HUES48 (cell line): ENCODE measurements at regions not wholly inside any gene's neighbourhood (a gene's known extent, or its start where the extent isn't known, plus 50 kb on each side); places are given as distances from the start of the nearest gene placed in this dataset.
A peak's percentile ranks its signal among the peaks of the same experiment; 100 is the strongest.

Source experiments
- H3K27ac ChIP-seq: one replicate; pipeline ENCODE4 v1.7.0; 2013; ENCODE audit warnings: low read depth, low read length, inconsistent platforms
- H3K27me3 ChIP-seq: 2 replicates; pipeline ENCODE4 v1.6.1; 2013; ENCODE audit warnings: mild to moderate bottlenecking, low read length; ENCODE audit not compliant: control insufficient read depth, insufficient read depth
- H3K36me3 ChIP-seq: 2 replicates; pipeline ENCODE4 v1.6.1; 2013; ENCODE audit warnings: low read length; ENCODE audit not compliant: control insufficient read depth, insufficient read depth
- H3K4me1 ChIP-seq: 2 replicates; pipeline ENCODE4 v1.6.1; 2013; ENCODE audit warnings: mild to moderate bottlenecking, low read length; ENCODE audit not compliant: control insufficient read depth, insufficient read depth
- H3K4me3 ChIP-seq: 2 replicates; pipeline ENCODE4 v1.5.1; 2013; ENCODE audit warnings: mild to moderate bottlenecking, low read depth, low read length
- H3K9ac ChIP-seq: 2 replicates; pipeline ENCODE4 v1.6.1; 2013; ENCODE audit warnings: mild to moderate bottlenecking, low read depth, low read length, moderate library complexity
- H3K9me3 ChIP-seq: 2 replicates; pipeline ENCODE4 v1.6.1; 2013; ENCODE audit warnings: low read length; ENCODE audit not compliant: control insufficient read depth, insufficient read depth

DNA sequence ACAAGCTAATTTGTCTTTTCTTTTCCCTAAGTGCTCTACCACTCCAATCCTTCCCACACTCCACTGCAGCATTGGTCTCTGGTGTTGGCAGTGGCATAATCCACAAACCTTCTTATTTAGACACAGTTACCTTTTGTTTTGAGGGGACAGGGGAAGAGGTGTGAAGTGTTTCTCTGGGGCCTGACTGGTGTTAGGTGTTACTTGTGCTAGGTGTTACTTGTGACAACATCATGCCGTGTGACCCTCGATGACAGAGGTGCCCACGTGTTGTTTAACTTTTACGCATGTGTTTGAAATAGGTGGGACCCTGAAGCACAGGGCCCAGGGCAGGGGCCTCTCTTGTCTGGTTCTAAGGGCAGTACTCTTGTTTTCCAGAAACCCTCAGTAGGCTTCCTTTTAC is 70.5 kb upstream of the SPRY4 start:
- Histone ChIP-seq H3K4me3 (no peak overlapping the region), H3K9me3 (no peaks in the 10 kb centered on the region)

DNA sequence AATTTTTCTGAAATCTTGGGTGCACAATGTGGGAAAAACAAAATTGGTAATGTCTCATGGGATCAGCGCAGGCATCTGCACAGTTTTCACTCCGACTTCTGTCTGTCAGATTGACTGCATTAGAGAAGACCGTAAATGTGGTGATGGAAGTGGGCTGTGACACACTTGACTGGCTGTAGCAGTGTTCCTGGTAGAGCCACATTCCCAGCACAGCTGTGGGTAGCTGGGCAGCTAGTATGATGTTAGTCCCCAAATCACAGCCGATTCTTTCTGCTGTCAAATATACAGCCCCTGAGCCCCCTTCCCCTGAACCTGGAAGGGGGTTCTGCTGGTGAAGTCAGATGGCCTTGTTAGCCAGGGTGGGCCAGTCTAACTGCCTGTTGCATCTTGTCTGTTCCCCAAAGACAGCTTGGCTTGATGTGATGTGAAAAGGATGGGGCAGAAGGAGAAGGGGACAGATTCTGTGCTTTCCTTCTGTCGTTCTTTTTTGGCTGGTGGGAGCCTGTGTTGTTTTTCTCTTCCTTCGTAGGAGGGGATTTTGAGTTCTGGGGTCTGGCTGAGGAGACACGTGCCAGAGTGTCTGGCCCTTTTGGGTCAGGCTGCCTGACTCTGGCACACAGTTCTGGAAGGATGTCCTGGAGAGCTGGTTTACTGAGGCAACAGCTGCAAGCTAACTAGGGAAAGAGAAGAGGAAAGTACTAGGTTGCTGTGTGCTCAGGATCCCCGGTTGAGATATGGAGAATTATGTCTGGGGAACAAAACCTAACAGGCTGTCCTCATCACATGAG is 66.4 kb upstream of the SPRY4 start:
- H3K4me3 ChIP-seq: no peak overlapping the region
- H3K4me1 ChIP-seq: peaks cover 22% of the 10 kb centered on the region
- no peak overlapping the region for H3K9ac ChIP-seq
- H3K36me3 ChIP-seq: no peaks in the 10 kb centered on the region
- H3K27me3 ChIP-seq: no peaks in the 10 kb centered on the region
- no peaks in the 10 kb centered on the region for H3K9me3 ChIP-seq
- H3K27ac ChIP-seq: peak overlapping the region; percentile 7

More for the DNA sequence above, 70.5 kb upstream of the SPRY4 start:
- Histone ChIP-seq H3K9ac (no peak overlapping the region), H3K27ac (no peak overlapping the region), H3K36me3 (no peaks in the 10 kb centered on the region), H3K27me3 (no peaks in the 10 kb centered on the region), H3K4me1 (peaks cover 8% of the 10 kb centered on the region)

DNA sequence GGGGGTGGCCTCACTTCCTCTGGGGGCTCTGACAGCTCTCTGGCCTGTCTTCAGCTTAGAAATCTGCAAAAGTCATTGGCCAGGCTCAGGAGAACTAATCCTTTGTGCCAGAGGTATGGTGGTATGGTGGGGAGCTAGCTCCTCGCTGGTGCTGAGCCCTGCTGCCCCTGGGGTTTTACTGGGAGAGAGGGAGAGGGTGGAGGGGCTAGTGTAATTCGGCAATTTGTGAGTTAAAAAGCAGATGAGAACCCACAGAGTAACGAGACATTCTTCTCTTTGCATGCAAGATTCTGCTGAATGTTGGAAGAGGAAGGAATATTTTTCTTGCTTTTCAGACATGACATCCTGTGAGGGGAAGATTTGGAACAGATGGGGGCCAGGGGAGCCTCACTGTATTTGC is 65.5 kb upstream of the SPRY4 start:
- Histone ChIP-seq H3K4me1 (peaks cover 22% of the 10 kb centered on the region), H3K9me3 (no peaks in the 10 kb centered on the region), H3K36me3 (no peaks in the 10 kb centered on the region), H3K4me3 (no peak overlapping the region), H3K27ac (peak overlapping the region; percentile 65), H3K27me3 (no peaks in the 10 kb centered on the region), H3K9ac (no peak overlapping the region)

DNA sequence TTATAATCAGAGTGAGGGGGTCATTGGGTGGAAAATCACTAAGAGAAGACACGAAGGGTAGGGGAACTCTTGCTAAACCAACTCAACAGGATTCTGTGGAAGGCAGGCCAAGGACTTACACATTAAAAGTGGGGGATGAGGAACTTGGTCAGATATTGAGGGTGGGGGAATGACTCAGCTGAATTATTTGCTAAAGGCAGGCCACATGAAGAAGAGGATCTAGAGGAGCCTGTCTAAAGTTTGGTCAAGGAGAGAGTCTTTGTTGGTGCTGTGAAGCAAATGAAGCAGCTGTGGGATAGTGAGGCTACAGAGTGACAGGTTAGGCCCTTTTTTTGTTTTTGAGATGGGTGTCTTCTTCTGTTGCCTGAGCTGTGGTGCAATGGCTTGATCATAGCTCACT is 63.9 kb upstream of the SPRY4 start:
- no peaks in the 10 kb centered on the region for H3K27me3 ChIP-seq
- no peak overlapping the region for H3K4me3 ChIP-seq
- H3K9ac ChIP-seq: no peak overlapping the region
- H3K9me3 ChIP-seq: no peaks in the 10 kb centered on the region
- peaks cover 22% of the 10 kb centered on the region for H3K4me1 ChIP-seq
- no peaks in the 10 kb centered on the region for H3K36me3 ChIP-seq
- no peak overlapping the region for H3K27ac ChIP-seq

DNA sequence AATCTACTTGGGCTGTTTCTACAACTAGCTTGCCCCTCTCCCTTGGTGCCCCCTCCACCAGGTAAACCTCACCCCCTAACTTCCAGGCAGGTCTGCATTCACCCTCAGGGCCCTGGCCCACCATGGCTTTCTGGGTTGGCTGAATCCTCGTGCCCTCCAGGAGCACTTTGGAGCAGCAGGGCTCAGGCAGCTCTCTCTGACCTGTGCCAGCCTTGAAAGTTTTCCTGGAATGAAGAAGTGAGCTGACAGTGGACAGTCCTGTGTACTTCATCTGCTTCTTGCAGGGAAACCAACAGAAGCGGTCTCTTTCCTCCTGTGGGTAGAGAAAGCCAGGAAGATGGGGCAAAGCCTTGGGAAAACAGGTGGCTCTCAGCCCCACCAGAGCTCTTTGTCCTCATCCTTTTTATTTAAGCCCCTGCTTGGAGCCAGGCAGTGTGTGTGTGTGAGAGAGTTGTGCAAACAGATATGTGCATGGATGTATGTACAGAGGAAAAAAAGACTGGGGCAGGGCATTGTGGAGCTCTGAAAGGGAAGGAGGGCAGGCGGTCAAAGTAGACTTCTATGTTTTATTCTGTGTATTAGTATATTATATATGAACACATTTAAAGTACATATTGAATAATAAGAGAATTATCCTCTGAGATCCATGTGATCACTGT is 62.3 kb upstream of the SPRY4 start:
- no peaks in the 10 kb centered on the region for H3K36me3 ChIP-seq
- H3K27ac ChIP-seq: no peak overlapping the region
- peaks cover 22% of the 10 kb centered on the region for H3K4me1 ChIP-seq
- H3K9me3 ChIP-seq: no peaks in the 10 kb centered on the region
- no peak overlapping the region for H3K9ac ChIP-seq
- H3K4me3 ChIP-seq: no peak overlapping the region
- no peaks in the 10 kb centered on the region for H3K27me3 ChIP-seq

DNA sequence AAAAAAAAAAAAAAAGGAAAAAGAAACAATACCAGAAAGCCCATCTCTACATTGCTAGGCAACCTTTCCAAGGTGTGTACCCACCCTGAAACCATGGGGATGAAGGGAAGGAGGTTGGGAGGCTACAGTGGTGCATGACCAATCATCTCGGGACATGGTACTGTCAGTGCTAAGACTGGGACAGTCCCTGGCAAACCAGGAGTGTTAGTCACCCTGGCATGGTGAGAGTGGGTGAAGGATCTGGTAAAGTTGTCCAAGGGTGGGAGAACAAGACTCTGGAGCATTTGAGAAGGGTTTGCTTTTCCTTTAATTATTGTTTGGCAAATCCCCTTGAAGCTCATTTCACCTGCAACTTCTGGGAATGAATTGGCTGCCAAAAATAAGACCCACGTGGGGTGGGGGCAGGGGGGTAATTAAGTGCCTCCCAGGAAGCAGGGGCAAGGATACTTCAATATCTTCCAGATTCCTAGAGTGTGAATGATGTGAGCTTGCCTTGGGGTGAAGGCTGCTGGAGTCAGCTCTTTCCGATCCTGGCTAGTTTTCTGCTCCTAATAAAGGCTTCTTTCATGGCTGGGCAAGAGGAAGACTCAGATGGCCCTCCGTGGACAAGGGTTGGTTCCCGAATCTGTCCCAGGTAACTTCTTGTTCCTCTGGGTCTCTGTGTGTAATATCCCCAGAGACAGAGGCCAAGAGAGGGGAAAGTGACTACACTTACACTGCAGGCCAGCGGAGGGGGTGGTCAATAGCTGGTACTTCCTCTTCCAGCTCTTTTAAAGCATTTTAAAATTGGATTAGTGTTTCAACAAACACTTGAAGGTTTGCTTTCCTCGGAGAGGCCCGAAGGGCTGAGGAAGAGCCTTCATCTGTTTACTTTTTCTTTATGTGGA is 61.6 kb upstream of the SPRY4 start:
- H3K36me3 ChIP-seq: no peaks in the 10 kb centered on the region
- no peak overlapping the region for H3K9ac ChIP-seq
- no peak overlapping the region for H3K27ac ChIP-seq
- no peaks in the 10 kb centered on the region for H3K27me3 ChIP-seq
- peaks cover 22% of the 10 kb centered on the region for H3K4me1 ChIP-seq
- no peak overlapping the region for H3K4me3 ChIP-seq
- no peaks in the 10 kb centered on the region for H3K9me3 ChIP-seq

DNA sequence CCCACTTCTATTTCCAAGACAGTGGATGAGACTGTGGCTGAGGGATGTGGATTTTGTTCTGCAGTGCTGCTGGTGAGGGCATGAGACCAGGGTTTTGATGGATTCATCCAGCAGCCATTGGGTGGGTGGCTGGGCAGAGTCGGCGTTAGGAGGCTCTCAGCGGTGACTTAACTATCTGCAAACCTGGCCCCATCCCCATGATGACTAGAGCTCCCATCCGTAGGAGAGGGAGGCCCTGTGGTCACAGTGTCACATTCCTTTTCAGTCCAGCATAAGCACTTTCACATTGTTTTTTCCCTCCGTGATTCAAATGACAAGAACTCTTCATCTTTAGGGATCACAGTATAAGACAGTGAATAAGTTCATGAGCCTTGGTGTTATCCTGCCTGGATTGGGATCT is 60.4 kb upstream of the SPRY4 start:
- H3K27ac ChIP-seq: no peak overlapping the region

DNA sequence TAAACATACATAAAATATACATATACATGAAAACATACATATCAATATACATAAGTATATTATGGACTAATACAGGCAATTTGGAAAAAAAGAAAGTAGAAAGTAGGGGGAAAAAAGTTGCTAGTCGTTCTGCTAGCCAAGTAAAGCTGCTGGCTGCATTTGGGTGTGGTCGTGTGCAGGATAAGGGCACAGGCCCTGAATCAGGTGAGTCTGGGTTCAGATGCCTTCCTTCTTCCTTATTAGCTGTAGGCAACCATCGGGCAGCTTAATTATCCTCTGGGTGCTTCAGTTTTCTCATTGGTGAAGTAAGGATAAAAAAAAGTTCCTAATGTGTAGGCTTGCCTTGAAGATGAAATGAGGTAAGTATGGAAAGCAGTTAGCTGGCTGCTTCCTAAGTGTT is 59.2 kb upstream of the SPRY4 start:
- Histone ChIP-seq H3K27me3 (no peaks in the 10 kb centered on the region), H3K4me1 (0 out of 2 replicates have a peak, but pooled peaks cover 3% of the 10 kb centered on the region), H3K36me3 (no peaks in the 10 kb centered on the region), H3K27ac (no peak overlapping the region), H3K4me3 (no peak overlapping the region), H3K9me3 (no peaks in the 10 kb centered on the region), H3K9ac (no peak overlapping the region)

More for the DNA sequence above, 60.4 kb upstream of the SPRY4 start:
- Histone ChIP-seq H3K9me3 (no peaks in the 10 kb centered on the region), H3K4me1 (peaks cover 12% of the 10 kb centered on the region), H3K27me3 (no peaks in the 10 kb centered on the region), H3K4me3 (no peak overlapping the region), H3K9ac (no peak overlapping the region), H3K36me3 (no peaks in the 10 kb centered on the region)

DNA sequence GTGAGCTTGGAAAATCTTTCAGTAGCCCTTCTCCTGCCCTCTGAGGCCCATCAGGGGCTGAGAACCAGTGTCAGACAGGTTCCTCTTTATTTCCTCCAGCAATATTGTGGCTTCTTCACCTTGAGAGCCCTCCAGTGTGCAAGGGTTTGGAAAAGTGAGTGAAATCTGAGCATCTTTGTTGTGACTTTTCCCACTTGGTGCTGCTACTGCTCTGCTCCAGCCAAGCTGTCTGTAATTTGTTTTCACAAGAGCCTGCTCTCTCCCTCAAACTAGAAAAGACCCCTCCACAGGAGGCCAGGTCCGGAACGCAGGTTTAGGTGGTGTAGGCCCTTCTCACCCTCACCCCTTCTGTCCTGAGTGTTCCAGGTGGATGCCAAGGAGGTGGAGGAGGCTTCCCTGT is 57.4 kb upstream of the SPRY4 start:
- H3K9ac ChIP-seq: no peak overlapping the region
- no peaks in the 10 kb centered on the region for H3K36me3 ChIP-seq
- H3K4me3 ChIP-seq: no peak overlapping the region
- no peak overlapping the region for H3K27ac ChIP-seq
- H3K4me1 ChIP-seq: 0 out of 2 replicates have a peak, but pooled peaks cover 3% of the 10 kb centered on the region
- no peaks in the 10 kb centered on the region for H3K9me3 ChIP-seq
- no peaks in the 10 kb centered on the region for H3K27me3 ChIP-seq

DNA sequence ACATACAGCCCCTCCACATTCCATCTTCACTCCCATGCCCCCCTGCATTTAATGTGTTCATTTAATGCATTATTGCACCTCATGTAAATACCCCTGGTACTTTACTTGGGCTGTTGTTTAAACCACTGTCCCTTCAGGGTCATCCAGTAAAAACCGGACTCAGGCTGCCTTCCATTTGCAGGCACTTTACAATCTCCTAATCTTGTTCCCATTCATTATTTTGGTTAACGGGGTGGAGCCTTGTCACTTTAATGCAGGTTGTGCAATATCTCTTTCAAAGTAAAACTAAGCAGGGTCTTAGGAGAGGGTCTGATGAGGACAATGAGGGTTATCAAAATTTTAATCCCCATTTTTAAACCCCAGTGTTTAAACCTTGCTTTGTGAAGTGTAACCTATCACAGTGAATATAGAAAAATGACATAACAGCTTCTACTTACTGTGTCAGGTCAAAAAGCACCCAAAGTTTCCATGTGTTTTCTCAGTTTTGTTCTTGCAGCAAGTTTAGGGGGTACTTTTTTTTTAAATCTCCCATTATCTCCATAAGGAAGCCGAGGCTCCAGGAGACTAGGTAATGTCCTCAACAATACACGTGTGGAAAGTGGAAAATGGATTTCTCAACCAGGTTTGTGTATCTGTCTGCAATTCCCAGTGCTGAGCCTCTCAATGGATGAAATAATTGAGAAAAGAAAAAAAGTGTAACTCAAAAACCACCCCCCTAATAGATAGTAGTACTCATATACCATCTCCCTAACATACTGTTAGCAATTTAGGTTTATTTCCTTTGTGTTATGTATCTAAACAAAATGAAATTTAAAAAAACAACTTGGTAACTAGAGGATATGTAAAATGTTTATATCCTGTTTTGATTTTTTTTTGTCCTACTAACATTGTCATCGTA is 54.2 kb upstream of the SPRY4 start:
- Histone ChIP-seq H3K9me3 (no peaks in the 10 kb centered on the region), H3K36me3 (no peaks in the 10 kb centered on the region), H3K4me3 (no peak overlapping the region), H3K4me1 (peaks cover 8% of the 10 kb centered on the region), H3K27ac (no peak overlapping the region), H3K27me3 (no peaks in the 10 kb centered on the region), H3K9ac (no peak overlapping the region)
